ENCODE measurements at regions not wholly inside any gene's neighbourhood (a gene's known extent, or its start where the extent isn't known, plus 50 kb on each side); places are given as distances from the start of the nearest gene placed in this dataset.

DNA sequence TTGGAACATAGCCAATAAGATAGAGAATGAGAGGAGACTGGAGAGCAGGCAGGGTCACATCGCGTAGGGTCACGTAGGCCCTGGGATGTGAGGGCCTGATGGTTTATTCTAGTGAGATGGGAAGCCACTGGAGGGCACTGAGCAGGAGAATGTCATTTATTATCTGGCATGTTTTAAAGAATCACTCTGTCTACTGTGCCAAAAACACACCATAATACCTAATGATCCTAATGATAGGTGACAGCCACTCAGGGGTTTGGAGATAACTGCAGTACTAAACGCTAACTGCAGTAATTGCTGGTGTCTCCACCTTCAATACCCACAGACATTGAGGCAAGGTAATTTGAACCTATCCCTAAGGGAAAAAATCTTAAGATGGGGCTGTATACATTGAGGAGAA, 185.4 kb downstream of the TTLL7 start:
- no peak for DNase-seq

DNA sequence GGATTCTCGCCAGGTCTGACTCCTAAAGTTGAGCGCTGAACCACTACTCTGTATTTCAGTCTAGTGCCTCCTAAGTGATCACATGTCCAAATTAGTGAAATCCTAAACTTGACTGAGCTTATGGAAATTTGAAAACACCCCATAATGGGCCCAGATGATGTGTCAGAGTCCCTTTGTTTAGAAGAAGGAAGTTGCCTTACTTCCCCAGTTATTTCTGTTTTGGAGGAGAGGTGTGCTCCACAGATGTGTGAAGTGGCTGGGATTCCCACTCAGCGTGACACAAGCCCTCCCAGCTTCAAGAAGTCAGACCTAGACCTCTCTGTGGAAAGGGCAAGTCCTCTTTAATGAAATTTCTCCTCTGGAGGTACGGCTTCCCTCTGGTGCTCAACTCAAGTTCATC, 188.8 kb downstream of the TTLL7 start:
- DNase-seq = no peak

DNA sequence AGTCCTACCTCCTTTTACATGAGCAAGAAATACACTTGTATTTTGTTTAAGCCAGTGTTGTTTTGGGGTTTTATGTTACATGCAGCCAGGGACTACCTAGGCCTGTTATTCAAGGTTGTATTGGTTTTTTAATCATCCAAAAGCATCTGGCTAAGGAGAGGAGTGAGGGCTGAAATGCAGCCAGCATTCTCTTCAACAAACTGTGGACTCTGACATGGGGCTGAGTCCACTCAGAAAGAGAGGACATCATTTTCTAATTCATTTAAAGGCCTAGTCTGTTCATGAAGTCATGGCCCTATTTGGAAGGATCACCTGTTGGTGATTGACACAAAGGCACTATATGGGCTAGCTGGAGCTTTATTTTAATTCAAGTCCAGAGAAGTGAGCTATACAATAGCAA, 190.4 kb downstream of the TTLL7 start:
- DNase-seq = no peak

DNA sequence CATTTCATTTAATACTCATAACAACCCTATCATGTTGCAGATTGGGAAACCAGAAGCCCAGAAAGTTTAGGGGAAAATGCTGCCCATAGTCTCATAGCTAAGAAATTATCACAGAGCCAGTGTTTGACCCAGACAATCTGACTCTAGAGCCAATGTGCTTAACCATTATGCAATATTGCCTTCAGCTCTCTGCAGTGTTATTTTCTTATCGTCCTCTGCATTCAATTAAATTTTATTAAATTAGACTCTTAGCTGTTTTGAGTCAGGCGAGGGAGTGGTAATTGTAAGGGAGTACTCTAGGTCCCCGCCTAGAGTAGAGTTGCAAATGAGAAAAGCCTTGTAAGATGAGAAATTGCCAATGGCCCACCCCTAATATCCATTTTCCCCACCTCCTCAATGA, 191.1 kb downstream of the TTLL7 start:
- no peak for DNase-seq

DNA sequence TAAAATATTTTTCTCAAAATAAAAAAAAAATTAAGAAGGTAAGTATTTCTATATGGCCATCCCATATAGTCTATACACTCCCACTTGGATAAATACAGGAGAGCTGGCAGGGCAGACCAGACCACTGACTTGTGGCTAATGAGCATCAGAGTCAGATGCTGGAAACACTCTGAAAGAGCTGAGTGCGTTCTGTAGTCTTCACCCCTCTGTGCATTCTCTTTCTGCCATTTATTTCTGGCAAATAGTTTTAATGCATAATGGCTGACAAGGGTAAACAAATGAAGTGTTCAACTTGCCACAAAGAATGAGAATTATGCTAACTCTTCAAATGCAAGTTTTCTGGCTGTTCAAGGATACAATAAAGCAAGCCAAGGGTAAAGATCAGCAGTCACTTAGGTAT, 191.7 kb downstream of the TTLL7 start:
- no peak for DNase-seq

DNA sequence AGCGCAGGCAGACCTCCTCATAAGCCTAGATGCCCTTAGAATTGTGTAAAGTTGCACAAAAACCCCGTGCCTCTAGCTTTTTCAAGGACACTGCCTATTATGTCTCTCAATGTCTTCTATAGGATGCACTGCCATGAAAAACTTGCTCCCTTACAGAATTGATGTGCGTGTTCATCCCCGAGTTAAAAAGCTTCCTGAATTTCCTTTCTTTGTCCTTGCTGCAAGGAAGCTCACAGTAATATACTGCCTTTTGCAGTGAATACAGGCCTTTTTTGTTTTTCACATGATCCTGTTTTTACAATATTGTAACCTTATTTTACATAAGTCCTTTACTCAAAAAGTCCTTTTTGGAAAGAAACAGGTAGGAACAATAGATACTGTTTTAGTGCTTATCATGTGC, 193.0 kb downstream of the TTLL7 start:
- no peak for DNase-seq

DNA sequence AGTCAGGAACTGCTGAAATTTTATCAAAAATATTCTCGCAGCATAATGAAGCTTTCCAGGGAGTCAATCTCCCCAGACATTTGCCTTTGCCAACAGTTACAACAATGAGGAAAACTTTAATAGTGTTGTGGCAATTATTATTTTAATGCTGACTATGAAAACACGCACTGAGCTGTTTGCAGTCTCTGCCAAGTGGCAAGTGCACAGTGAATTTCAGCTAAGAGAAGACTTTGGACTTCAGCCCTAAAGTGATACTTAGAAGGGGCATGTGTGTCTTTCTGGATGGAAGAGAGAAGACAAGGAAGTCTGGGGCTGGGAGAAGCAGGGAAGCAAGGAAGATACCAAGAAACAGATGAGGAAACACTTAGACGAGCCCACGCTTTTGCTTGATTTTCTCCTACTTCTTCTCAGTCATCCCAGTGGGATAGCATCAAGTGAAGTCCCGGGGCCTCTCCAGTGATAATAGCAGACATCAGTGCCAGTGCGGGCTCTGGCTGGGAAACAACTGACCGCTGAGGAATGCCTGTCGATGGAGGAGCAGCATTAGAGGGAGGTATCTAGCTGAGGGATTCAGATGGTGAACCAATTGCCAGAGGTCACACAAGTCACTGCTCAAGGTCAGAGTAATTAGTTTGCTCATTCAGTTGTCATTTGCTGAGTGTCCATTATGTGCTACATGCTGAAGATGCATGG, 196.3 kb downstream of the TTLL7 start:
- DNase-seq = no peak

DNA sequence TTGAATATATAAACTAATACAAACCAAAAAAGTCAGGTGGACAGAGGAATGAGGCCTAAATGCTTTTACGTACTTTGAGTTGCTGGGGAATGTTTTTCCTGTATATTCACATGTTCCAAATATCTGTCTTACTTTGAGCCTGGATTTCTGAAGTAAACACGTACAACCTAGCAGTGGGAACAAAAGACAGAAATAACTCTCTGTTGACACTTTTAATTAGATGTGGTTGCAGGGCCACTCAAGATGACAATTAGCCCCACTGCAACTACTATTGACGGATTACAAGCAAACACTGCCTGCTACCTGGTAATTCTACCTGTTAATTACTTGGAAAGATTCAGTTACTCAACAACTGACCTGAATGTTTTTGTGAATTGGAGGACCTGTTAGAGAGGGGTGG, 196.9 kb downstream of the TTLL7 start:
- DNase-seq = no peak

DNA sequence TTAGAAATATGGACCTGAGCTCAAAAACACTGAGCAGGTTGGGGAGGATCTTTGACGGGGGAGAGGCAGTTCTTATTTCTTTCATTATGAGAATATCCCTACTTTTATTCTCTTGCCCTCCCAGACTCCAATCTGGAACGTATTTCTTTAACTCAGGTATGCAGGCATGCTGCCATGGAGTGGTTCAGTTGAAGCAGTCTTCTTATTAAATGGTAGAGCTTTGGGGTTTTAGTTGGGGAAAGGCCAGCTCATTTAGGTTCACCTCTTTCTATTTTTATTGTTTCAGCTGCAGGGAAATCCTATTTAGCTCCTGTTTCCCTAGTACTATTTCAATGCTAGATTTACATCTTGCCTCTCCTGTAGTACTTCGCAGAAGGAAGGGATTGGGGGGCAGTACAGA, 198.9 kb downstream of the TTLL7 start:
- no peak for DNase-seq

DNA sequence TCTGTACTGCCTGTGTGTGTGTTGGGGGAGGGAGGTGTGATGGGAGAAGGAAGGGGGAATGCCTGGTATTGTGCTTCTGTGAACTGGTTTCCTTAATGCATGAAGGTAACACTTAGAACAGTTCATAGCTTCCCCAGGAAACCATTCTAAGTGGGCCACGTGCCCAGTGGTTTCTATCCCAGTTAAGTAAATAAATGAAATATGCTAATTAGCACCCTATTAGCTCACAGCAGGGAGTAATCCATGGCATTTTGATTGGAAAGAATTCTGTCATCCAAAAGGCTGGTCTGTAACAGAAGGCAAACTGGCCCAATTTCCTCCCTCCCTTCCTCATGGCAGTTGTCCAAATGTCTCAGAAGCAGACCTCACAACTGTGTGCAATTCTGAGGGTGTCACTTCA, 199.3 kb downstream of the TTLL7 start:
- no peak for DNase-seq

DNA sequence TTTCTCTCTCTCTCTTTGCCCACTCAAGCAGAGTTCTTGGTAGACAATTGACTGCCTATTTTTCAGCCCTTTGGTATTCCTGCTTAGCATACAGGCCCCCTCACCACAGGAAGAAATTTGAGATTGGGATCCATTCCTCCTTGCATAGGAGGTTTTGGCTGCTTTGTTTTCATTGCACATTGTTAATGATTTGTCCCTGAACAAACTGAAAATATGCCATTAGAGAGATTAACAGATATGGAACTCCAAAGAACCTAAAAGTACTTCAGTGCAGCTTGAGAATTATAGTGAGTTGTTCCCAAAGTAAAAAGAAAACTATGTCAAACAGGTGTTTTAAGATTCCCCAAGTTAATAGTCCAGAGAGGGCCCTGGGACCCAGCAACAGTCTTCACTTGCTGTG, 200.0 kb downstream of the TTLL7 start:
- no peak for DNase-seq

DNA sequence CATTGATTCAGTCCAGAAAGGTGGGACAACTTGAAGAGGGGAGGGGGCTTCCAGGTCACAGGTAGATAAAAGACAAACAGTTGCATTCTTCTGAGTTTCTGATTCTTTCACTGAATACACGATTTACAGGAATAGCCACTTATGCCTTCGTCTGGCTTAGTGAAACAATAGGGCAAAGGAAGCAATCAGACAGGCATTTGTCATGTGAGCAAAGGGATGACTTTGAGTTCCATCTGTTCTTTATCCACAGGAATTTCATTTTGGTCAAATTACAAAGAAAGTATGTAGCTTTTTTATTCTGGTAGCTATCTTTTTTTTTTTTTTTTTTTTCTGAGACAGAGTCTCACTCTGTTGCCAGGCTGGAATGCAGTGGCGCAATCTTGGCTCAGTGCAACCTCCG, 202.5 kb downstream of the TTLL7 start:
- DNase-seq = no peak

DNA sequence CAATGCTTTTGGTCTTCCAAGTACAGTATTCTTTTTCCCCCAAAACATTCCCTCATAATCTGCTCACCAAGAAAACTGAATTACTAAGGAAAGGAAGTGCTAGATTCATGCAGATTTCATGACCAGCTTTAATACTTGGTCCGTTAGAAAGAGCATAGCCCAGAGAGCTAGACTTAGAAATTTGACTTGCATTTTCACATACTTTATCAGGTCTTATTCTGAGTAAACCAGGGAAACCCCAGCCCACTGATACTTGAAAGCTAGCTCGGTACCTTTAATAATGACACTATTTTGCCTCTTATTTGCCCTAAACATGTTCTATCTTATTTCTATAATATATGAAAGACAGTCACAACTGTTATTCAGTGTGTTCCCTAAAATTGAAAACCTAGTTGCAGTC, 204.5 kb downstream of the TTLL7 start:
- DNase-seq = no peak

DNA sequence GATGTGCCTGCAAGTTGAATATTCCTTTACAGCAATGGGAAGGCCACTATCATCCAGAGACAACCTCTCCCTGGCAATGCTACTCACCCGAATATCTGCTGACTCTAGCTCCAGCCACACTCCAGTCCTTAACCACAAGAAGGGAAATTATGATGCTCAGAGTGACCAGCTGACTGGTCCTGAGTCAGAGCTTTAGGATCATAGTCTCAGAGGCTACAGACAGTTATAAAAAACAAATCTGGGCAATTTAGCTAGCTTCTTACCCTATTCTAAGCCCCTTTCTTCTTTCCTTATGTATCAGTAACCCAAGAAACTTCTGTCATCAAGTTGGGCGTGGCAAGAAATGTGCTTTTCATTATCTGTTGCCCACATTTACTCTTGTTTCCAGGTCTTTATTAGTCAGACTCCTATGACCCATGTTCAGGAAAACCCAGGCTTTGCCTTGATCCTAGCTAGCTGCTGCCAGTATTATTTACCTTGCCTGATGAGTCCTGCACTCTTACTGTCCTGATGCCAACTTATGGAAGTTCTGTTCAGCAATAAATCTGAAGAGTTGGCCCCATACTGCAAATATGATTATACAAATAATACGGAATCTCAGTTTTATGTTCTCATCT, 207.0 kb downstream of the TTLL7 start:
- DNase-seq = no peak

DNA sequence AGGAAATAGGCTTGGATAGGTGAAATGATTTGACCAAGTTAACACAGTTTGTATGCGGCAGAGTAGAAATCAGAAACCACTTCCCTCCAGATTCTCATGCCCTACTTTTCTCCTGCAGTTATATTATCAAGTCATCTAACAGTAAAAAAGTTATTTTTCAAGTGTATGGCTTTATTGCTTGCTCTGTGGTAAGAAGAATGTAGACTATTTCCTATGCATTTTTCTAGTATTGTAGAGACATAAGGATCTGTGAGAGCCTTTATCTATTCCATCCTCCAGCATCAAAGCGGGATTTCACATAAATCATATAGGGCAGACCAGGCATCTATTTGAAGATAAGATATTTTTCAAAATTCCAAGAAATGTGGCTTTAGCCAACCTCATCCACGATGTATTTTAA, 208.5 kb downstream of the TTLL7 start:
- no peak for DNase-seq

DNA sequence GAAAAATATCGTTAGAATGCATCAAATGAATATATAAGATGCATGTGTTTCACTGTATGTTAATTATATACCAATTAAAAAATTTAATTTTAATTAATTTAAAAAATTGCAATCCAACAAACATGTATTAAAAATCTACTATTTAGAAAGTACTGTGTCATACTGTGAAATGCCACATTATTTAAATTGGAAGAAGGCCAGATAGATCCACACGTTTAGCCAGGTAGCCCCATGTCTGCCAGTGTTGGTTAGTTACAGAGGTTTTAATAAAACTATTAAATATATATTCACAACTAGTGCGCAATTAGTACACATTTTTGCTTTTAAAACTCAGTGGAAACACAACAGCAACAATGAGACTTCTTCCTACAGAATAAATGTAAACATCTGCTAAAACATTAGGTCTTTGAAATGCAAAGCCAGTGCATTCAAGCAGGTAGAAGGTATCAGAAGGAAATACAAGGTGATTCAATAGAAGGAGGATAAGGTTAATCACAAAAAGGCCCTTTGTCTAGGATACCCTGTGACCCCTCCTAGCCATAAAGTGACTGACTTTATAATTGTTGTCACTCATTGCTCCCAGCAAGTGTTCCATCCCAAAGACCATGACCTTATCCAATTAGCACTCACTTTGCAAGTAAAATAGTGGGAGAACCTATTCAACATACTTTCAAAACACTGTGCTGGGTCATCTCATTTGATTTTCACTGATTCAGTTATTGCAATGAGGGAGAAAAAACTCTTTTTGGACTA, 211.5 kb downstream of the TTLL7 start:
- DNase-seq = no peak

DNA sequence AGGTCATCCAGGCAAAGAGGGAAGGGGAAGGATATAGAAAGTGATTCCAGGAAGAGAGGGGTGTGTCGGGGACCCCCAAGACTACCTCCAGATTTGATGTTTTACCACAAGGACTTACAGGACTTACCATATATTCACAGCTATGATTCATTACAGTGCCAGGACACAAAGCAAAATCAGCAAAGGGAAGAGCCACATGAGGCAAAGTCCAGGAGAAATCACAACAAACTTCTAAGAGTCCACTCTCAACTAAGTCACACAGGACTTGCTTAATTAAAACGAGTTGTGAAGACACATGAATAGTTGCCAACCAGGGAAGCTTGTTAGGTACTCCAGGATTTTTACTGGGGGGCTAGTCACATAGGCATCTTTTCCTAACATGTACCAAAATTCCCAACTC, 217.3 kb downstream of the TTLL7 start:
- DNase-seq = no peak

DNA sequence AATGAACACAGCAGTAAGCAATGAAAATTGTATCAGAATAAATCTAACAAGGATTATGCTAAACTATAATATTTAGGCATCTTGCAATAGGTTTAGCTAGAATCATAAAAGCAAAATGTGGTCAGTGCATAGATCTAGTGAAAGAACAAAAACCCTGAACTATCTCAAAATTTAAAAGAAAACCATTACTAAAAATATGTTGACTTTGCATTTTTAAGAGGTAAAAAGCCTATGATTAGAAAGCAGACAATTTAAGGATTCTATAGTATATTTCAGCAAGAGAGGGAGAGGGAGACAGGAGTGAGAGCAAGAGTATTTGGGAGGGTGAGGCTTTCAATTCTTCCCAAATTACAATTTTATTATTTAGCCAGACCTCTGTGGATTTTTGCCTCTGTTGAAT, 219.4 kb downstream of the TTLL7 start:
- no peak for DNase-seq

DNA sequence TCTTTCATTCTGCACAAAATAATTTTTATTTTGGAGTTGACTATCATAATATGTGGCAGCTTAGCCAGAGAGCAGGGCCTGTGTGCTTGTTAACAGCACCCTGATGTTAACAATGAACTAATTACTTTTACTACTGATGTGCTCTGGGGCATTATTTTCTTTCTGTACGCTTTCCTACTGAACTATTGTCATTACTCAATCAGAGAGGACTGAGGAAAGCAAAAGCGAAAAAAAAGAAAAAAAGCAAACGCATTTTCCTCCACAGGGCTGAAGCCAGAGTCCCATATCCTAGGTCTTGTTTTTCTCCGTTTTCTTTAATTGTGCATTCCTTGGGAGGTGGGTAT, 221.2 kb downstream of the TTLL7 start:
- DNase-seq = no peak

DNA sequence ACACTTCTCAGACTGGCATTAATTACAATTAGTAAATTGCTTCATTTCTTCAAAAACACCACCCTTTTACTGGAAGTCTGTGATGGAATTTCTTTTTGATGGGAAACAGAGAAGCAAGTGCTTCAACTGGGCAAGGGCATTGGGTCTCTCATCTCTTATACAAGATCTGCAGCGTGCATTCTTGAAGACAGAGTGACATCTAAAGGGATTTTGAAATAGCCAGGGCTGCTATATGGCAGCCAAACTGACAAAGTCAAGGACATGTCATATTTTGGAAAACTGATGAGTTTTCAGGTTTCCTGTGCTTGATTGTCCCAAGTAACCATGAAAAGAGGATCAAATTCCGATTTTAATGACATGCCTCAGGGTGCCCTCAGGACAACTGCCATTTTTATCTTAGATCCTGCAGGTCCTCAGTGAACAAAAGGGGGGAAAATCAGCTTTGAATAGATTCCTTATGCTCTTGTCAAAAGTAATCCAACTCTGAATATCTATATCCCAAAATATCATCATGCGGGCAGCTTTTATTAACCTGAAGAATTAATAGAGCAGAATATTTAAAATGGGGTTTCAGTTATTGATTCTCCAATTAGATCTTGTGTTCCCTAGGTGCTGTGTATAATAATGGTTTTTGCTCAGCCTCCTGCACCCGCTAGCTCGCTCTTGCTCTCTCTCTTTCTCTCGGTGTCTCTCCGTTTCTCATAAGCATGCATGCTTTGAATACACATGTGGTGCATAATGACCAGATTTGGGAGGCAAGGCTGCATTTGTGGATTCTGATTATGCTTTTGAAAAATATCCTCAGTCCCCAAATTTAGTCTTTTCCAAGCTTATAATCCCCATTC, 221.8 kb downstream of the TTLL7 start:
- DNase-seq = no peak

DNA sequence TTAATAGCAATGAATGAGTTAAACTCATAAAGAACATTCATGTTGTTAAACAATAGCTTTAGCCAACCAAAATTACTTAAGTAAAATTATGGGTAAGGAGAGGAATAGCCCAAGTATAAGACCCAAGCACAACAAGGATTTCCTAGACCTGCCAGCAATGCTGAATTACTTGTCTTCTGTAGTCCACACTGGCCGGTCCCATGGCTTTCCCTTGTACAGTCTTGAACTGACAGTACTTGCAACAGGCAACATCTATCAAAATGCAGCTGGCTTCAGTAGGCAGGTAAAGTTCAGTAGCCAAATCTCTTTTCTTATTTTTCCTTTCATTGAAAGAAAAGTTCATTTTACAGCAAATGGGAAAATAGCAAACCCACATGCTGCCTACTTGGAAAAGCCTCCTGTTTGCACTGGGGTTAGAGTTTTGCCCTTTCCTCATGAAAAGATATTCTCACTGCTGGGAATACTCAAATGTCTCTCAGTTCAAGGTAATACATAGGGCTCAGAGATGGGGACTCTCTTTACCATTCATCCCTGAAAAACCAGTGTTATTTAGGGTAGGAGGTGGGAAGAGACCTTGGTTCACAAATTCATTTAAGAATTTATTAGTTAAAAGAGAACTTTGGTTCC, 222.8 kb downstream of the TTLL7 start:
- DNase-seq = no peak

DNA sequence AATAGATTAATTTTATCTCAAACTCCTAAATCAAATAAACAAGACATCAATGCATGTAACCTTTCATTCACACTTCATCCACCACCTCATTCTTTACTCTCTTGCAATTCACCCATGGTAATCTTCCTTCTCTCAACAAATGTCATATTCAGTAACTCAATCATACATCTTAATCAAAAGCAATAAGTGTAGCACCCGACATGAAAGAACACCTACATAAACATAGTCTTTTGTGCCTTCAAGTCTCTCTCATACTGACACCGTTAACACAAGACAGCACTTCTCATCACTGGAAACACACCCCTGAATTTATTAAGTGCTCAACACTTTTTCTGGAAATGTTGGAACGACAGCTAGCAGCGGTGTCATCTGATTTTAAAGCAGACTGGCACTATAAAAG, 225.9 kb downstream of the TTLL7 start:
- no peak for DNase-seq

DNA sequence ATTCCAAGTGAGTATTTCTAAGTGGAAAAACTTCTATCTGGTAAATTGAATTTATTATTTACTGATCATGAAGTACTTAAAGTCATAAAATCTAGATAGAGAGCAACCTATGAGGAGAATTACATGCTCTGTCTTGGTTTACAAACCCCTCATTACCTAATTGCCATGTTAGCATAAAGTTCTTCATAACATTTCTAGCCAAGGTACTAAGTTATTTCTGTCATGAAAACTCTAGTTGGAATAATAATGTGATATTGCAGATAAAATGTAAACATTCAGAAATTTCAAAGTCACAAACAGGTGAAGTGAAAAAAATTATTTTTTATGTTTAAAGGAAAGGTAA, 228.6 kb downstream of the TTLL7 start:
- no peak for DNase-seq
